HepG2 (cell line): ENCODE measurements at regions not wholly inside any gene's neighbourhood (a gene's known extent, or its start where the extent isn't known, plus 50 kb on each side); places are given as distances from the start of the nearest gene placed in this dataset.

Experiments
- AHR ChIP-seq: IDR thresholded peaks from 2 replicates; pipeline ENCODE4 v1.6.1; 2018; ENCODE audit warnings: missing genetic modification reagents, missing compliant biosample characterization
- CBX5 ChIP-seq: sonication (generic); formaldehyde crosslinking; IDR thresholded peaks from 2 replicates; pipeline ENCODE4 v1.4.0; 2020; ENCODE audit warnings: missing genetic modification reagents, borderline replicate concordance
- HDAC1 ChIP-seq: sonication (generic); formaldehyde crosslinking; IDR thresholded peaks from 2 replicates; pipeline ENCODE4 v1.5.1; 2020; ENCODE audit warnings: mild to moderate bottlenecking, missing genetic modification reagents
- KAT8 ChIP-seq: IDR thresholded peaks from 2 replicates; pipeline ENCODE4 v1.6.1; 2016; ENCODE audit warnings: missing genetic modification reagents, missing compliant biosample characterization
- POGZ ChIP-seq: sonication (generic); formaldehyde crosslinking; IDR thresholded peaks from 2 replicates; pipeline ENCODE4 v1.4.0; 2020; ENCODE audit warnings: mild to moderate bottlenecking, missing genetic modification reagents
- RNF2 ChIP-seq: fragments of 450-650 bp; conservative IDR thresholded peaks from 2 replicates; pipeline ENCODE4 v1.6.1; 2016; ENCODE audit warnings: low read depth
- SAFB2 ChIP-seq: sonication (generic); formaldehyde crosslinking; IDR thresholded peaks from 2 replicates; pipeline ENCODE4 v1.5.1; 2020; ENCODE audit warnings: missing genetic modification reagents, low read depth, mild to moderate bottlenecking, borderline replicate concordance
- YY1 ChIP-seq: IDR thresholded peaks from 2 replicates; pipeline ENCODE4 v1.6.1; 2011; ENCODE audit warnings: low read length, low read depth, moderate library complexity, mild to moderate bottlenecking; ENCODE audit not compliant: insufficient read depth, insufficient replicate concordance
- ZMYM3 ChIP-seq: sonication (generic); formaldehyde crosslinking; IDR thresholded peaks from 2 replicates; pipeline ENCODE4 v1.5.1; 2020; ENCODE audit warnings: mild to moderate bottlenecking, missing genetic modification reagents
- ZNF12 ChIP-seq: sonication (generic); formaldehyde crosslinking; IDR thresholded peaks from 2 replicates; pipeline ENCODE4 v1.5.0; 2020; ENCODE audit warnings: missing genetic modification reagents
- ZNF160 ChIP-seq: sonication (generic); formaldehyde crosslinking; IDR thresholded peaks from 2 replicates; pipeline ENCODE4 v1.8.0; 2022; ENCODE audit warnings: mild to moderate bottlenecking, inconsistent platforms, missing genetic modification reagents
- ZNF292 ChIP-seq: sonication (generic); formaldehyde crosslinking; IDR thresholded peaks from 2 replicates; pipeline ENCODE4 v1.8.1; 2022; ENCODE audit warnings: mild to moderate bottlenecking, low read depth, missing genetic modification reagents, borderline replicate concordance
- ZNF3 ChIP-seq: IDR thresholded peaks from 2 replicates; pipeline ENCODE4 v1.7.0; 2017; ENCODE audit warnings: inconsistent platforms
- ZNF431 ChIP-seq: sonication (generic); formaldehyde crosslinking; IDR thresholded peaks from 2 replicates; pipeline ENCODE4 v1.9.0; 2022; ENCODE audit warnings: missing genetic modification reagents, low read depth, mild to moderate bottlenecking, borderline replicate concordance
- ZNF441 ChIP-seq: sonication (generic); formaldehyde crosslinking; IDR thresholded peaks from 2 replicates; pipeline ENCODE4 v1.7.0; 2021; ENCODE audit warnings: missing genetic modification reagents, borderline replicate concordance
- ZNF614 ChIP-seq: IDR thresholded peaks from 2 replicates; pipeline ENCODE4 v1.6.1; 2018; ENCODE audit warnings: missing biosample characterization, missing genetic modification reagents, inconsistent platforms, borderline replicate concordance
- ZNF766 ChIP-seq: sonication (generic); formaldehyde crosslinking; IDR thresholded peaks from 2 replicates; pipeline ENCODE4 v1.5.0; 2020; ENCODE audit warnings: missing genetic modification reagents, borderline replicate concordance
- ZNF782 ChIP-seq: sonication (generic); formaldehyde crosslinking; IDR thresholded peaks from 2 replicates; pipeline ENCODE4 v1.4.0; 2020; ENCODE audit warnings: missing genetic modification reagents, mild to moderate bottlenecking, borderline replicate concordance
- ZNF788 ChIP-seq: sonication (generic); formaldehyde crosslinking; IDR thresholded peaks from 2 replicates; pipeline ENCODE4 v1.5.0; 2020; ENCODE audit warnings: mild to moderate bottlenecking, missing genetic modification reagents, borderline replicate concordance
- ZNF790 ChIP-seq: sonication (generic); formaldehyde crosslinking; IDR thresholded peaks from 2 replicates; pipeline ENCODE4 v1.8.0; 2022; ENCODE audit warnings: missing genetic modification reagents, mild to moderate bottlenecking, borderline replicate concordance
- TF ChIP-seq, protein P1 (sequence below): sonication (generic); formaldehyde crosslinking; IDR thresholded peaks from 2 replicates; pipeline ENCODE4 v1.4.0; 2020; ENCODE audit warnings: missing genetic modification reagents, borderline replicate concordance
- TF ChIP-seq, protein P2 (sequence below), 2 experiments: fragments of 450-650 bp in 1 of 2; sonication (generic) in 1 of 2; formaldehyde crosslinking; IDR thresholded peaks; 2 replicates each; pipeline versions ENCODE4 v1.5.0 to v1.8.0; 2020 to 2022; ENCODE audit warnings: mild to moderate bottlenecking in 1 of 2, missing genetic modification reagents in 1 of 2
- TF ChIP-seq, protein P3 (sequence below): sonication (generic); formaldehyde crosslinking; IDR thresholded peaks from 2 replicates; pipeline ENCODE4 v1.4.0; 2020; ENCODE audit warnings: missing genetic modification reagents, borderline replicate concordance

DNA sequence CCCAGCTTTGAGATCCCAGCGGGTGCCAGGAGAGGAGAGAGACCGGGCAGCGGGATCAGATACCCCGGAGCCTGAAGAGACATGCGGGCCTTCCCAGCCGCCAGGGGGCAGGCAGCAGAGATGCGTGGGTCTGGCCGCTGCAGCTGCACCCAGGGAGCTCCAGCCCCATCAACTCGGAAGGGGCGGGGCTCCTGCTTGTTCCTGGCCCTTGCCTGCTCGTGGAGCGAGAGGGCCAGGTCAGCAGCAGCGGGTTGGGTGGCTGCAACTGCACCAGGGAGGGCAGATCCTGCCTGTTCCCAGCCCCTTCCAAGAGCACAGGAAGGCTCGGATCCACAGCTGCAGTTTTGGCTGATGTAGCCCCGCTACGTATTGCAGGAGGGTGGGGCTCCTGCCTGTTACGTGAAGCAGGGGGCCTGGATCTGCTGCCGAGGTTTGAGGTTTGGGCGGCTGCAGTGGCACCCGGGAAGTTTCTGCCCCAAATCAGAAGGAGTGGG, 532.8 kb downstream of the RFPL4B start (continued):
- TF ChIP-seq, protein P1, sequence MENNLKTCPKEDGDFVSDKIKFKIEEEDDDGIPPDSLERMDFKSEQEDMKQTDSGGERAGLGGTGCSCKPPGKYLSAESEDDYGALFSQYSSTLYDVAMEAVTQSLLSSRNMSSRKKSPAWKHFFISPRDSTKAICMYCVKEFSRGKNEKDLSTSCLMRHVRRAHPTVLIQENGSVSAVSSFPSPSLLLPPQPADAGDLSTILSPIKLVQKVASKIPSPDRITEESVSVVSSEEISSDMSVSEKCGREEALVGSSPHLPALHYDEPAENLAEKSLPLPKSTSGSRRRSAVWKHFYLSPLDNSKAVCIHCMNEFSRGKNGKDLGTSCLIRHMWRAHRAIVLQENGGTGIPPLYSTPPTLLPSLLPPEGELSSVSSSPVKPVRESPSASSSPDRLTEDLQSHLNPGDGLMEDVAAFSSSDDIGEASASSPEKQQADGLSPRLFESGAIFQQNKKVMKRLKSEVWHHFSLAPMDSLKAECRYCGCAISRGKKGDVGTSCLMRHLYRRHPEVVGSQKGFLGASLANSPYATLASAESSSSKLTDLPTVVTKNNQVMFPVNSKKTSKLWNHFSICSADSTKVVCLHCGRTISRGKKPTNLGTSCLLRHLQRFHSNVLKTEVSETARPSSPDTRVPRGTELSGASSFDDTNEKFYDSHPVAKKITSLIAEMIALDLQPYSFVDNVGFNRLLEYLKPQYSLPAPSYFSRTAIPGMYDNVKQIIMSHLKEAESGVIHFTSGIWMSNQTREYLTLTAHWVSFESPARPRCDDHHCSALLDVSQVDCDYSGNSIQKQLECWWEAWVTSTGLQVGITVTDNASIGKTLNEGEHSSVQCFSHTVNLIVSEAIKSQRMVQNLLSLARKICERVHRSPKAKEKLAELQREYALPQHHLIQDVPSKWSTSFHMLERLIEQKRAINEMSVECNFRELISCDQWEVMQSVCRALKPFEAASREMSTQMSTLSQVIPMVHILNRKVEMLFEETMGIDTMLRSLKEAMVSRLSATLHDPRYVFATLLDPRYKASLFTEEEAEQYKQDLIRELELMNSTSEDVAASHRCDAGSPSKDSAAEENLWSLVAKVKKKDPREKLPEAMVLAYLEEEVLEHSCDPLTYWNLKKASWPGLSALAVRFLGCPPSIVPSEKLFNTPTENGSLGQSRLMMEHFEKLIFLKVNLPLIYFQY (CRISPR knock-in tag): peak; percentile 70; the same call in 1 of the 2 replicates
- TF ChIP-seq HDAC1 (CRISPR knock-in tag) (peak; percentile 94), ZNF790 (CRISPR knock-in tag) (no peak), POGZ (peak; percentile 98), ZNF766 (CRISPR knock-in tag) (0 out of 2 replicates have a peak, but pooled peaks have one; percentile 54), YY1 (peak; percentile 71), RNF2 (0 out of 2 replicates have a peak, but pooled peaks have one; percentile 31), ZNF3 (CRISPR knock-in tag) (no peak), AHR (CRISPR knock-in tag) (no peak), ZNF292 (peak; percentile 98), ZMYM3 (CRISPR knock-in tag) (peak; percentile 62; the same call in 1 of the 2 replicates), ZNF441 (peak; percentile 47; the same call in 1 of the 2 replicates), CBX5 (CRISPR knock-in tag) (peak; percentile 75; the same call in 1 of the 2 replicates), SAFB2 (peak; percentile 24; the same call in 1 of the 2 replicates), ZNF614 (CRISPR knock-in tag) (peak; percentile 89; the same call in 1 of the 2 replicates), ZNF782 (CRISPR knock-in tag) (no peak), ZNF788 (CRISPR knock-in tag) (peak; percentile 93), KAT8 (CRISPR knock-in tag) (peak; percentile 90), ZNF160 (no peak), ZNF12 (0 out of 2 replicates have a peak, but pooled peaks have one; percentile 25), ZNF431 (CRISPR knock-in tag) (no peak)
- TF ChIP-seq, protein P2, sequence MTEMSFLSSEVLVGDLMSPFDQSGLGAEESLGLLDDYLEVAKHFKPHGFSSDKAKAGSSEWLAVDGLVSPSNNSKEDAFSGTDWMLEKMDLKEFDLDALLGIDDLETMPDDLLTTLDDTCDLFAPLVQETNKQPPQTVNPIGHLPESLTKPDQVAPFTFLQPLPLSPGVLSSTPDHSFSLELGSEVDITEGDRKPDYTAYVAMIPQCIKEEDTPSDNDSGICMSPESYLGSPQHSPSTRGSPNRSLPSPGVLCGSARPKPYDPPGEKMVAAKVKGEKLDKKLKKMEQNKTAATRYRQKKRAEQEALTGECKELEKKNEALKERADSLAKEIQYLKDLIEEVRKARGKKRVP (CRISPR knock-in tag; IDR thresholded peaks at IDR 0.05): peak in 1 of 2 experiments; percentile 45; a peak in 1 of 4 replicates
- TF ChIP-seq, protein P3, sequence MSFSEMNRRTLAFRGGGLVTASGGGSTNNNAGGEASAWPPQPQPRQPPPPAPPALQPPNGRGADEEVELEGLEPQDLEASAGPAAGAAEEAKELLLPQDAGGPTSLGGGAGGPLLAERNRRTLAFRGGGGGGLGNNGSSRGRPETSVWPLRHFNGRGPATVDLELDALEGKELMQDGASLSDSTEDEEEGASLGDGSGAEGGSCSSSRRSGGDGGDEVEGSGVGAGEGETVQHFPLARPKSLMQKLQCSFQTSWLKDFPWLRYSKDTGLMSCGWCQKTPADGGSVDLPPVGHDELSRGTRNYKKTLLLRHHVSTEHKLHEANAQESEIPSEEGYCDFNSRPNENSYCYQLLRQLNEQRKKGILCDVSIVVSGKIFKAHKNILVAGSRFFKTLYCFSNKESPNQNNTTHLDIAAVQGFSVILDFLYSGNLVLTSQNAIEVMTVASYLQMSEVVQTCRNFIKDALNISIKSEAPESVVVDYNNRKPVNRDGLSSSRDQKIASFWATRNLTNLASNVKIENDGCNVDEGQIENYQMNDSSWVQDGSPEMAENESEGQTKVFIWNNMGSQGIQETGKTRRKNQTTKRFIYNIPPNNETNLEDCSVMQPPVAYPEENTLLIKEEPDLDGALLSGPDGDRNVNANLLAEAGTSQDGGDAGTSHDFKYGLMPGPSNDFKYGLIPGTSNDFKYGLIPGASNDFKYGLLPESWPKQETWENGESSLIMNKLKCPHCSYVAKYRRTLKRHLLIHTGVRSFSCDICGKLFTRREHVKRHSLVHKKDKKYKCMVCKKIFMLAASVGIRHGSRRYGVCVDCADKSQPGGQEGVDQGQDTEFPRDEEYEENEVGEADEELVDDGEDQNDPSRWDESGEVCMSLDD: no peak
